Muscle layer of colon (tissue), 2 donors: ENCODE measurements at regions not wholly inside any gene's neighbourhood (a gene's known extent, or its start where the extent isn't known, plus 50 kb on each side); places are given as distances from the start of the nearest gene placed in this dataset.

Experiments
- H3K27ac ChIP-seq: one replicate; pipeline ENCODE4 v1.7.0; 2013; ENCODE audit warnings: low read depth, mild to moderate bottlenecking, low read length, moderate library complexity
- H3K27me3 ChIP-seq, 2 donors: one replicate each; pipeline ENCODE4 v1.7.0; 2013; ENCODE audit warnings: low read length in 2 of 2, mild to moderate bottlenecking in 2 of 2; ENCODE audit not compliant: insufficient read depth in 2 of 2, control insufficient read depth in 1 of 2
- H3K36me3 ChIP-seq: one replicate; pipeline ENCODE4 v1.7.0; 2013; ENCODE audit warnings: mild to moderate bottlenecking, low read length; ENCODE audit not compliant: insufficient read depth
- H3K4me1 ChIP-seq: one replicate; pipeline ENCODE4 v1.7.0; 2013; ENCODE audit warnings: mild to moderate bottlenecking, low read length; ENCODE audit not compliant: insufficient read depth
- H3K4me3 ChIP-seq, 2 donors: one replicate each; pipeline ENCODE4 v1.7.0; 2013; ENCODE audit warnings: low read length in 2 of 2, low read depth in 1 of 2, mild to moderate bottlenecking in 1 of 2, moderate library complexity in 1 of 2
- H3K9ac ChIP-seq: one replicate; pipeline ENCODE4 v1.7.0; 2013; ENCODE audit warnings: low read length
- H3K9me3 ChIP-seq: one replicate; pipeline ENCODE4 v1.7.0; 2013; ENCODE audit warnings: mild to moderate bottlenecking, low read length
- donor health status: abdominal sarcoma.
- donor health status: Adenocarcinoma of cecum.

DNA sequence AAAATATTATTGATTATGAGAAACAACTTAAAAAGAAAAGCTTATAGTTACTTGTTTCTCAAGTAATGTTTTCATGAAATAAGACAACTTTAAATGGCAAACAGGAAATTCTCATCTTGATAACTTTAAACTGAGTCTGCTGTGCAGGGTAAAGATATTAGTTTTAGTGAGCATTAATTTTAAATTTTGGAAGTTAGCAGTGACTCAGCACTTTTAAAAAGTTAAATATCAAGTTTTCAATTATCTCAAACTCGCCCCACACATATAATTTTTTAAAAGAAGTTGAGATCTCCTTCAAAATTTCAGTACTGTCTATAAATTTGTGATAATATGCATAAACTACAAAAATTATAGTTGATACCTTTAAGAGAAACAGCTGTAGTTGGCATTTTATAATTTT lies 337.3 kb upstream of the NT5E start:
- Histone ChIP-seq H3K36me3 (no peaks in the 10 kb centered on the region), H3K27ac (no peak overlapping the region), H3K4me1 (peaks cover 25% of the 10 kb centered on the region), H3K9ac (no peak overlapping the region), H3K4me3 (no peak overlapping the region), H3K27me3 (no peaks in the 10 kb centered on the region), H3K9me3 (no peaks in the 10 kb centered on the region)

- H3K9me3 ChIP-seq, result no peaks in the 10 kb centered on the region
- H3K4me3 ChIP-seq, result no peak overlapping the region
- H3K27me3 ChIP-seq, result no peaks in the 10 kb centered on the region
- H3K27ac ChIP-seq, result no peak overlapping the region
- H3K36me3 ChIP-seq, result no peaks in the 10 kb centered on the region
- H3K4me1 ChIP-seq, result peaks cover 25% of the 10 kb centered on the region
- no peak overlapping the region for H3K9ac ChIP-seq
These were observed 338.3 kb upstream of the NT5E start for GRCh38 chr6:85111481-85112011.

DNA sequence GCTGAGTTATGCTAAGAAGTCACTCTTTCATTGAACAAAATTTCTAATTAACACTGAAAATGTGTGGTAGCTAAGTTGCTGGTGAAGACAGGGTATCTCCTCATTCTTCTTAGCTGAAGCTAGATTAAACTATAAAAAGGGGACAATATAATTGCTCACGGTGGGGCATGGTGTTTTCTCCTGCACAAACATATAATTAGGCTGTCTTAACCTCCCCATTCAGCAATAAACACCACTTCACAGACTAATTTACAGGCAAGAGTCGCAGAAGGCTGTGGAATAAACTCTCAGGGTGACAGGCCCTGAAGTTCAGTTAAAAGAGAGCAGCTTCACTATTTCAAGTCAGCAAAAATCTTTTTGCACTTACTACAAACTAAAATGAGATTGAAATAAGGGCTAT lies 338.9 kb upstream of the NT5E start:
- H3K36me3 ChIP-seq, result no peaks in the 10 kb centered on the region
- no peak overlapping the region for H3K4me3 ChIP-seq
- H3K27ac ChIP-seq, result no peak overlapping the region
- no peaks in the 10 kb centered on the region for H3K9me3 ChIP-seq
- peaks cover 25% of the 10 kb centered on the region for H3K4me1 ChIP-seq
- no peaks in the 10 kb centered on the region for H3K27me3 ChIP-seq
- H3K9ac ChIP-seq, result no peak overlapping the region

DNA sequence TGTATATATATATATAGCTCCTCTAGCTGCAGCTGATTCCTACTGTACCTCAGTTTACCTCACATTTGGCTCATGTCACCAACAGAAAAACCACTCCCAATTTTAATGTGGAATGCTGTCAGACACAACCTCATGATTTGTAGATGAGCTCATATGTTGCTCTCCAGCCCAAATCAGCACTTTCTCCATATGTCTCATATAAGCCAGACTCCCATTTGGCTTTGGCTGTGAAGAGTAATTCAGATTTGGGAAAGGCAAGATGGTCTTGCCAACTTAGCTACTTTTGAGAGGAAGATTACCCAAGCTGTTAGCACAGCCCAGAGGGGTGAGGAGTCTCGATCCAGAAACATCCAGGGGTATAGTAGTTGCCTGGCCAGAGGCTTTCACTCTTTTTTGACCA lies 342.2 kb upstream of the NT5E start:
- no peaks in the 10 kb centered on the region for H3K27me3 ChIP-seq
- no peak overlapping the region for H3K9ac ChIP-seq
- H3K4me1 ChIP-seq, result peaks cover 17% of the 10 kb centered on the region
- H3K27ac ChIP-seq, result no peak overlapping the region
- H3K9me3 ChIP-seq, result no peaks in the 10 kb centered on the region
- H3K4me3 ChIP-seq, result no peak overlapping the region
- no peaks in the 10 kb centered on the region for H3K36me3 ChIP-seq

GRCh38 chr6:85096976-85097375 lies 332.6 kb upstream of the TBX18 start:
- no peaks in the 10 kb centered on the region for H3K4me1 ChIP-seq
- no peaks in the 10 kb centered on the region for H3K36me3 ChIP-seq
- no peaks in the 10 kb centered on the region for H3K27me3 ChIP-seq
- no peak overlapping the region for H3K4me3 ChIP-seq
- H3K9ac ChIP-seq, result no peak overlapping the region
- no peaks in the 10 kb centered on the region for H3K9me3 ChIP-seq
- no peak overlapping the region for H3K27ac ChIP-seq

DNA sequence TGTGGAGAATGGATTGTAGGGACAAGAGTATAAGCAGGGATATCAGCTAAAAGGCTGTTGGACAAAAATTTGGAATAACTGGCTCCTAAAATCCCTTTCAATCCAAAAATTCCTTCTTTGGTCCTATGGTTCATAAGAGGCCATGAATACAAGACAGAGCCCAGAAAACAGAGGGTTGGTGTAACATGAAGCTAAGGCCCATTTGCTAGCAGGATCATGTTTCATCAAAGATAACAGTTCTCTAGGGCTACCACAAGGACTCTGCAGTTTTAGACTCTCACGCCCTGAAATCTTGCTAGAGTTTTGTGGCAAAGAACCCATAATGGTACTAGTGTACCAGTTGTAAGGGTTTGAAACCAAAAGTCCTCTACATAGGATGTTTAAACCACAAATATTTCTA lies 327.8 kb upstream of the TBX18 start:
- H3K27me3 ChIP-seq, result no peaks in the 10 kb centered on the region
- H3K27ac ChIP-seq, result no peak overlapping the region
- H3K9ac ChIP-seq, result no peak overlapping the region
- H3K9me3 ChIP-seq, result no peaks in the 10 kb centered on the region
- H3K36me3 ChIP-seq, result no peaks in the 10 kb centered on the region
- no peaks in the 10 kb centered on the region for H3K4me1 ChIP-seq
- no peak overlapping the region for H3K4me3 ChIP-seq

GRCh38 chr6:85089255-85089654 lies 324.9 kb upstream of the TBX18 start:
- H3K4me3 ChIP-seq, result no peak overlapping the region
- H3K36me3 ChIP-seq, result no peaks in the 10 kb centered on the region
- H3K9ac ChIP-seq, result no peak overlapping the region
- no peaks in the 10 kb centered on the region for H3K9me3 ChIP-seq
- H3K27ac ChIP-seq, result no peak overlapping the region
- no peaks in the 10 kb centered on the region for H3K4me1 ChIP-seq
- H3K27me3 ChIP-seq, result no peaks in the 10 kb centered on the region

DNA sequence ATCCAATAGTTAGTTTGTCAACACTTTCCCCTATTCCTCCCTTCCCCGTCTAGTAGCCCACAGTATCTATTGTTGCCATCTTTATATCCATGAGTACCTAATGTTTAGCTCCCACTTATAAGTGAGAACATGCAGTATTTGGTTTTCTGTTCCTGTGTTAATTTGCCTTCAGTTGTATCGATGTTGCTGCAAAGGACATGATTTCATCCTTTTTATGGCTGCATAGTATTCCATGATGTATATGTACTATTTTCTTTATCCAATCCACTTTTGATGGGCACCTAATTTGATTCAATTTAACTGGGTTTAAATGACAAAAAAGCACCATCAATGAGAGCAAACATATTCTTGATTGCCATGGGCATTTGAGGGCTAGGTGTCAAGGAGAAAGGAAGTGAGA lies 321.5 kb upstream of the TBX18 start:
- no peak overlapping the region for H3K4me3 ChIP-seq
- H3K27me3 ChIP-seq, result no peaks in the 10 kb centered on the region
- no peaks in the 10 kb centered on the region for H3K4me1 ChIP-seq
- no peaks in the 10 kb centered on the region for H3K36me3 ChIP-seq
- H3K9ac ChIP-seq, result no peak overlapping the region
- no peaks in the 10 kb centered on the region for H3K9me3 ChIP-seq
- H3K27ac ChIP-seq, result no peak overlapping the region

DNA sequence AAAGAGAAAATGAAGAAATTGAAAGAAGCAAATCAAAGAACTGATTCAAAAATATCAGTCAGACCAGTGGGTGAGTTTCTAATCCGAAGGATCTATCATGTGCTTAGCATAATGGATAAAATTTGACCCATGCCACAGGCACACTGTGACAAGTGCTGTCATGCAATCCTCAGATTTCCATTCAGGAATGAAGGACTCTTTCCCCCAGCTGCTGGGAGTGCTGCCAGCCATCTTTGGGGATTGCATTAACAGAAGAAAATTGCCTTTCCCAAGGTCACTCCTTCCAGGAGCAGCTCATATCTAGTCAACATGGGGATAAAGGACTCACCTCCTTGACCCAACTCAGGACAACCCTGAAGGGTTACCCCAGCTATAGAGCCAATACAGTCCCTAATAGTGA lies 316.7 kb upstream of the TBX18 start:
- no peaks in the 10 kb centered on the region for H3K27me3 ChIP-seq
- H3K27ac ChIP-seq, result no peak overlapping the region
- H3K9me3 ChIP-seq, result no peaks in the 10 kb centered on the region
- no peak overlapping the region for H3K9ac ChIP-seq
- H3K36me3 ChIP-seq, result no peaks in the 10 kb centered on the region
- H3K4me3 ChIP-seq, result no peak overlapping the region
- H3K4me1 ChIP-seq, result no peaks in the 10 kb centered on the region

GRCh38 chr6:85079761-85080160 lies 315.4 kb upstream of the TBX18 start:
- no peak overlapping the region for H3K27ac ChIP-seq
- no peaks in the 10 kb centered on the region for H3K9me3 ChIP-seq
- H3K4me3 ChIP-seq, result no peak overlapping the region
- no peaks in the 10 kb centered on the region for H3K27me3 ChIP-seq
- no peaks in the 10 kb centered on the region for H3K4me1 ChIP-seq
- H3K9ac ChIP-seq, result no peak overlapping the region
- H3K36me3 ChIP-seq, result no peaks in the 10 kb centered on the region

GRCh38 chr6:85078058-85078457 lies 313.7 kb upstream of the TBX18 start:
- no peak overlapping the region for H3K4me3 ChIP-seq
- H3K4me1 ChIP-seq, result no peaks in the 10 kb centered on the region
- H3K9ac ChIP-seq, result no peak overlapping the region
- no peak overlapping the region for H3K27ac ChIP-seq
- no peaks in the 10 kb centered on the region for H3K27me3 ChIP-seq
- no peaks in the 10 kb centered on the region for H3K9me3 ChIP-seq
- no peaks in the 10 kb centered on the region for H3K36me3 ChIP-seq

GRCh38 chr6:85077098-85077497 lies 312.7 kb upstream of the TBX18 start:
- Histone ChIP-seq H3K4me1 (no peaks in the 10 kb centered on the region), H3K4me3 (no peak overlapping the region), H3K27me3 (no peaks in the 10 kb centered on the region), H3K27ac (no peak overlapping the region), H3K9ac (no peak overlapping the region), H3K9me3 (no peaks in the 10 kb centered on the region), H3K36me3 (no peaks in the 10 kb centered on the region)
